Neural progenitor cell (in vitro differentiated cells): ENCODE measurements at regions not wholly inside any gene's neighbourhood (a gene's known extent, or its start where the extent isn't known, plus 50 kb on each side); places are given as distances from the start of the nearest gene placed in this dataset.
A peak's percentile ranks its signal among the peaks of the same experiment; 100 is the strongest.

Experiments used
- DNase-seq: peaks from one replicate; pipeline ENCODE4 v3.0.0-alpha.2; 2016; ENCODE audit warnings: low spot score
- H2AFZ ChIP-seq: fragments of 200-600 bp; sonication (generic); replicated peaks from 2 replicates; pipeline ENCODE4 v1.6.1; 2016; ENCODE audit warnings: antibody characterized with exemption
- H3F3A ChIP-seq: fragments of 200-600 bp; sonication (generic); 2 replicates; pipeline ENCODE4 v1.6.1; 2016; ENCODE audit warnings: antibody characterized with exemption, low read depth
- H3K27ac ChIP-seq: fragments of 200-600 bp; sonication (generic); 2 replicates; pipeline ENCODE4 v1.5.1; 2016; ENCODE audit warnings: mild to moderate bottlenecking
- H3K27me3 ChIP-seq: fragments of 200-600 bp; sonication (generic); 2 replicates; pipeline ENCODE4 v1.6.1; 2016; ENCODE audit warnings: mild to moderate bottlenecking, moderate library complexity
- H3K36me3 ChIP-seq: fragments of 200-600 bp; sonication (generic); 2 replicates; pipeline ENCODE4 v1.5.1; 2016
- H3K4me1 ChIP-seq: fragments of 200-600 bp; sonication (generic); 2 replicates; pipeline ENCODE4 v1.6.1; 2016; ENCODE audit warnings: mixed run types
- H3K4me2 ChIP-seq: fragments of 200-600 bp; sonication (generic); 2 replicates; pipeline ENCODE4 v1.6.1; 2016
- H3K4me3 ChIP-seq: fragments of 200-600 bp; sonication (generic); 2 replicates; pipeline ENCODE4 v1.5.1; 2016
- H3K79me2 ChIP-seq: fragments of 200-600 bp; sonication (generic); 2 replicates; pipeline ENCODE4 v1.6.1; 2016; ENCODE audit warnings: low read depth
- H3K9ac ChIP-seq: fragments of 200-600 bp; sonication (generic); 2 replicates; pipeline ENCODE4 v1.6.1; 2016
- H3K9me3 ChIP-seq: fragments of 200-600 bp; sonication (generic); 2 replicates; pipeline ENCODE4 v1.5.1; 2016; ENCODE audit warnings: low read depth
- H4K20me1 ChIP-seq: fragments of 200-600 bp; sonication (generic); 2 replicates; pipeline ENCODE4 v1.6.1; 2016; ENCODE audit warnings: low read depth
- H3K27ac Mint-ChIP-seq: 3 replicates; pipeline ENCODE4 v1.8.0; 2021; ENCODE audit warnings: mixed read lengths
- H3K27me3 Mint-ChIP-seq: 2 replicates; pipeline ENCODE4 v1.8.0; 2022; ENCODE audit warnings: low read depth, mild to moderate bottlenecking, inconsistent platforms, moderate library complexity, mixed read lengths; ENCODE audit not compliant: insufficient read depth
- H3K36me3 Mint-ChIP-seq: 3 replicates; pipeline ENCODE4 v1.8.0; 2021; ENCODE audit warnings: mixed read lengths
- H3K4me1 Mint-ChIP-seq: 3 replicates; pipeline ENCODE4 v1.8.0; 2021; ENCODE audit warnings: mixed read lengths
- H3K4me3 Mint-ChIP-seq: 3 replicates; pipeline ENCODE4 v1.8.0; 2021; ENCODE audit warnings: mild to moderate bottlenecking, moderate library complexity, mixed read lengths
- H3K9me3 Mint-ChIP-seq: 3 replicates; pipeline ENCODE4 v1.8.0; 2020; ENCODE audit warnings: mixed read lengths
- EZH2 ChIP-seq: fragments of 200-600 bp; sonication (generic); IDR thresholded peaks from 2 replicates; pipeline ENCODE4 v1.6.1; 2017; ENCODE audit warnings: antibody characterized with exemption, mild to moderate bottlenecking, moderate library complexity
- EZH2phosphoT487 ChIP-seq: fragments of 200-600 bp; sonication (generic); IDR thresholded peaks from 2 replicates; pipeline ENCODE4 v1.6.1; 2017; ENCODE audit warnings: antibody characterized with exemption
- TF ChIP-seq, protein P1 (sequence below): fragments of 200-600 bp; sonication (generic); IDR thresholded peaks from 2 replicates; pipeline ENCODE4 v1.5.1; 2017; ENCODE audit warnings: antibody characterized with exemption, mild to moderate bottlenecking

DNA sequence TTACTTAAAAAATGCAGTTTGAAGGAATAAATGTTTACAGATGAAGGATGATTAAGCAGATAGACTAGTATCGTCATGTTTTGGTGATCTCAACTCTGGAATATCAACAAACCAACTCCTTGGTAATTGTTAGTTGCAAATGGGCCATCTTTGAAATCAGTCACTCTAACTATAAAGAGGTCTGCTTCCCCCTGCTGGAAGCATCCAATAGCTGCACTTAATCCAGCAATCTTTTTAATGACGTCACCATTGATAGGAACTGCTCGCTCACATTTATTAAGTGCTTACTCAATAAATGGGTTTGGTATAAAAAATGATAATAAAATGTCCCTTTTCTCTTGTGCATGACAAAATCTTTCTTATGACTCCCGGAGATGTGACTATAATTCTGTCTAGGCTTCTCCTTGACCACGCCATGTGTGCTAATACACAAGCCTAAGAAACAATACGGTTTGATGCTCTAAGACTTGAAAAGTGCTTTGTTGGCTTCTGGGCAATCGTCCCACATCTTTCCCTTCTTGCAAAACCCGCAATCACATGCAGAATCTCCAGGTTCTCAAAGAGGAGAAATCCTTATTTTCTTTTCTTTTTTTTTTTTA lies 227.6 kb upstream of the POU1F1 start:
- H3F3A ChIP-seq, result no peaks in the 10 kb centered on the region
- Mint-ChIP-seq H3K36me3 (no peaks in the 10 kb centered on the region), H3K27ac (no peak overlapping the region), H3K9me3 (no peaks in the 10 kb centered on the region), H3K27me3 (no peaks in the 10 kb centered on the region), H3K4me3 (no peak overlapping the region), H3K4me1 (no peaks in the 10 kb centered on the region)
- no peak overlapping the region for H3K4me2 ChIP-seq
- TF ChIP-seq EZH2phosphoT487, result no peak
- TF ChIP-seq EZH2, result no peak
- TF ChIP-seq, protein P1, sequence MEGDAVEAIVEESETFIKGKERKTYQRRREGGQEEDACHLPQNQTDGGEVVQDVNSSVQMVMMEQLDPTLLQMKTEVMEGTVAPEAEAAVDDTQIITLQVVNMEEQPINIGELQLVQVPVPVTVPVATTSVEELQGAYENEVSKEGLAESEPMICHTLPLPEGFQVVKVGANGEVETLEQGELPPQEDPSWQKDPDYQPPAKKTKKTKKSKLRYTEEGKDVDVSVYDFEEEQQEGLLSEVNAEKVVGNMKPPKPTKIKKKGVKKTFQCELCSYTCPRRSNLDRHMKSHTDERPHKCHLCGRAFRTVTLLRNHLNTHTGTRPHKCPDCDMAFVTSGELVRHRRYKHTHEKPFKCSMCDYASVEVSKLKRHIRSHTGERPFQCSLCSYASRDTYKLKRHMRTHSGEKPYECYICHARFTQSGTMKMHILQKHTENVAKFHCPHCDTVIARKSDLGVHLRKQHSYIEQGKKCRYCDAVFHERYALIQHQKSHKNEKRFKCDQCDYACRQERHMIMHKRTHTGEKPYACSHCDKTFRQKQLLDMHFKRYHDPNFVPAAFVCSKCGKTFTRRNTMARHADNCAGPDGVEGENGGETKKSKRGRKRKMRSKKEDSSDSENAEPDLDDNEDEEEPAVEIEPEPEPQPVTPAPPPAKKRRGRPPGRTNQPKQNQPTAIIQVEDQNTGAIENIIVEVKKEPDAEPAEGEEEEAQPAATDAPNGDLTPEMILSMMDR, result peak; percentile 83
- no peak overlapping the region for H2AFZ ChIP-seq
- peak; percentile 75 for DNase-seq
- H3K79me2 ChIP-seq, result no peaks in the 10 kb centered on the region
- no peaks in the 10 kb centered on the region for H3K36me3 ChIP-seq
- H3K27ac ChIP-seq, result no peak overlapping the region
- H4K20me1 ChIP-seq, result no peaks in the 10 kb centered on the region
- H3K9ac ChIP-seq, result no peak overlapping the region
- H3K4me1 ChIP-seq, result peaks cover 1% of the 10 kb centered on the region
- H3K27me3 ChIP-seq, result no peaks in the 10 kb centered on the region
- no peaks in the 10 kb centered on the region for H3K9me3 ChIP-seq
- no peak overlapping the region for H3K4me3 ChIP-seq

GRCh38 chr3:87501076-87501475 lies 224.7 kb upstream of the POU1F1 start:
- Mint-ChIP-seq H3K36me3 (no peaks in the 10 kb centered on the region), H3K27ac (no peak overlapping the region), H3K9me3 (no peaks in the 10 kb centered on the region), H3K4me1 (no peaks in the 10 kb centered on the region), H3K27me3 (no peaks in the 10 kb centered on the region), H3K4me3 (no peak overlapping the region)
- Histone ChIP-seq H3K4me1 (no peaks in the 10 kb centered on the region), H3K27me3 (no peaks in the 10 kb centered on the region), H3K4me3 (no peak overlapping the region), H3K79me2 (no peaks in the 10 kb centered on the region), H4K20me1 (no peaks in the 10 kb centered on the region), H2AFZ (no peak overlapping the region), H3K36me3 (no peaks in the 10 kb centered on the region), H3K27ac (no peak overlapping the region), H3K9ac (no peak overlapping the region), H3F3A (no peaks in the 10 kb centered on the region), H3K4me2 (no peak overlapping the region), H3K9me3 (no peaks in the 10 kb centered on the region)
- no peak for DNase-seq
- TF ChIP-seq EZH2, result no peak
- TF ChIP-seq EZH2phosphoT487, result no peak
- TF ChIP-seq, protein P1, result no peak

GRCh38 chr3:87498358-87499080 lies 222.1 kb upstream of the POU1F1 start:
- TF ChIP-seq, protein P1, result no peak
- TF ChIP-seq EZH2phosphoT487 (no peak), EZH2 (no peak)
- Mint-ChIP-seq H3K9me3 (no peaks in the 10 kb centered on the region), H3K4me3 (no peak overlapping the region)

More at GRCh38 chr3:87498358-87499080, 222.1 kb upstream of the POU1F1 start:
- no peak overlapping the region for H3K9ac ChIP-seq
- no peak overlapping the region for H3K4me2 ChIP-seq
- H3F3A ChIP-seq, result no peaks in the 10 kb centered on the region
- H2AFZ ChIP-seq, result no peak overlapping the region
- Mint-ChIP-seq H3K4me1 (no peaks in the 10 kb centered on the region), H3K27ac (no peak overlapping the region), H3K36me3 (no peaks in the 10 kb centered on the region), H3K27me3 (no peaks in the 10 kb centered on the region)
- no peak overlapping the region for H3K27ac ChIP-seq
- H4K20me1 ChIP-seq, result no peaks in the 10 kb centered on the region
- no peaks in the 10 kb centered on the region for H3K79me2 ChIP-seq
- no peaks in the 10 kb centered on the region for H3K36me3 ChIP-seq
- no peak overlapping the region for H3K4me3 ChIP-seq
- H3K4me1 ChIP-seq, result no peaks in the 10 kb centered on the region
- no peaks in the 10 kb centered on the region for H3K9me3 ChIP-seq
- no peaks in the 10 kb centered on the region for H3K27me3 ChIP-seq
- DNase-seq, result no peak
